Keratinocyte (primary cell): ENCODE measurements at regions not wholly inside any gene's neighbourhood (a gene's known extent, or its start where the extent isn't known, plus 50 kb on each side); places are given as distances from the start of the nearest gene placed in this dataset.

ENCODE experiments used
- DNase-seq: peaks from one replicate; pipeline ENCODE4 v3.0.0-alpha.2; 2011; ENCODE audit warnings: low read depth, missing footprints, low spot score
- FAIRE-seq: peaks from 2 replicates; lab custom pipeline; 2011; peaks lifted over from hg19 to GRCh38; lab: Jason Lieb, UNC
- H2AFZ ChIP-seq: 2 replicates; pipeline ENCODE4 v1.6.0; 2012; ENCODE audit warnings: low read length, control low read depth, inconsistent platforms; ENCODE audit not compliant: control insufficient read depth
- H3K27ac ChIP-seq: 2 replicates; pipeline ENCODE4 v1.5.1; 2011; ENCODE audit warnings: low read length; ENCODE audit not compliant: control insufficient read depth, insufficient read depth
- H3K27me3 ChIP-seq: 3 replicates; pipeline ENCODE4 v1.6.0; 2011; ENCODE audit warnings: low read length; ENCODE audit not compliant: control insufficient read depth, insufficient read depth; ENCODE audit errors: extremely low read depth
- H3K36me3 ChIP-seq, 2 experiments: 2 replicates in 1 of 2; 3 replicates in 1 of 2; pipeline ENCODE4 v1.5.1; 2011; ENCODE audit warnings: low read length in 2 of 2, mild to moderate bottlenecking in 1 of 2; ENCODE audit not compliant: control insufficient read depth in 2 of 2, insufficient read depth in 2 of 2; ENCODE audit errors: extremely low read depth in 1 of 2
- H3K4me1 ChIP-seq: 3 replicates; pipeline ENCODE4 v1.5.1; 2011; ENCODE audit warnings: low read length; ENCODE audit not compliant: control insufficient read depth, insufficient read depth; ENCODE audit errors: extremely low read depth
- H3K4me2 ChIP-seq: 3 replicates; pipeline ENCODE4 v1.6.0; 2011; ENCODE audit warnings: low read depth, low read length; ENCODE audit not compliant: control insufficient read depth, insufficient read depth; ENCODE audit errors: extremely low read depth
- H3K4me3 ChIP-seq, 3 experiments: fragments of 200-600 bp in 1 of 3; sonication (generic) in 1 of 3; 2 replicates in 2 of 3; 3 replicates in 1 of 3; pipeline ENCODE4 v1.5.1; 2011 to 2016; ENCODE audit warnings: low read length in 3 of 3, mild to moderate bottlenecking in 3 of 3, control low read depth in 2 of 3, inconsistent platforms in 1 of 3, low read depth in 1 of 3, mixed read lengths in 1 of 3, mixed run types in 1 of 3, moderate library complexity in 1 of 3; ENCODE audit not compliant: control insufficient read depth in 2 of 3, insufficient read depth in 2 of 3; ENCODE audit errors: extremely low read depth in 1 of 3
- H3K79me2 ChIP-seq: 2 replicates; pipeline ENCODE4 v1.6.0; 2012; ENCODE audit warnings: low read length; ENCODE audit not compliant: control insufficient read depth, insufficient read depth
- H3K9ac ChIP-seq: 3 replicates; pipeline ENCODE4 v1.6.0; 2011; ENCODE audit warnings: low read length; ENCODE audit not compliant: control insufficient read depth, insufficient read depth; ENCODE audit errors: extremely low read depth
- H3K9me1 ChIP-seq: 3 replicates; pipeline ENCODE4 v1.6.0; 2011; ENCODE audit warnings: low read length; ENCODE audit not compliant: control insufficient read depth, insufficient read depth; ENCODE audit errors: extremely low read depth
- H3K9me3 ChIP-seq: 2 replicates; pipeline ENCODE4 v1.5.1; 2012; ENCODE audit warnings: low read depth, low read length; ENCODE audit not compliant: control insufficient read depth
- H4K20me1 ChIP-seq: 3 replicates; pipeline ENCODE4 v1.6.0; 2011; ENCODE audit warnings: low read length; ENCODE audit not compliant: control insufficient read depth, insufficient read depth; ENCODE audit errors: extremely low read depth
- EZH2 ChIP-seq: IDR thresholded peaks from one replicate; pipeline ENCODE4 v1.6.1; 2012; ENCODE audit warnings: inconsistent platforms, mild to moderate bottlenecking, low read length, moderate library complexity
- dilution Hi-C: fragments of 300-500 bp; cut with MboI; formaldehyde crosslinking; loops from one replicate; pipeline ENCODE4 v1.7.0; 2020; ENCODE audit warnings: low sequenced_read_pairs; ENCODE audit not compliant: extremely low pct_ligation_motif_present
- TF ChIP-seq, protein P1 (sequence below), 3 experiments: IDR thresholded peaks in 1 of 3; conservative IDR thresholded peaks in 1 of 3; optimal IDR thresholded peaks in 1 of 3; 2 replicates in 2 of 3; 3 replicates in 1 of 3; pipeline versions ENCODE3 to v1.5.1; 2011; ENCODE audit warnings: low read length in 3 of 3, mild to moderate bottlenecking in 3 of 3, moderate library complexity in 2 of 3, control low read depth in 1 of 3, inconsistent platforms in 1 of 3; ENCODE audit not compliant: insufficient read depth in 2 of 3; ENCODE audit errors: extremely low read depth in 1 of 3

DNA sequence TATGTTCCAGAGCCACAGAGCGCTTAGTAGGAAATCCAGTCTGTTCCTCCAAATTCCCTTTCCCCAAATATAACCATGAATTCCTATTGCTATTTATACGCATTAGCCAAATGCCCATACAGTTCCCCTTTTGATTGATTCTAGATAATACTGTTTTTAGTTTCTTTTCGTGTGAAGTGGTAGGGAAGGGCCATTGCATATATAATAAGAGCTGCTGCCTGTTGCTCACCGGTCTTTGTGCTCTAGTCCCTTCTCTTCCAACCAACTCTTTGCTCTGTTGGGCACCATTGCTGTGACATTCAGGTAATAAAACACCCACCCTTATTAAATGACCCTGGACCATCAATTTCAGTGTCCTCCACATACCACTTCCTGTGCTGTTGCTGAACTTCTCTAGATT is 379.9 kb upstream of the KCNMB2 start:
- Histone ChIP-seq H3K9me3 (no peaks in the 10 kb centered on the region), H4K20me1 (no peaks in the 10 kb centered on the region), H3K4me2 (no peak overlapping the region), H3K27ac (no peak overlapping the region), H3K36me3 (no peaks in the 10 kb centered on the region), H3K27me3 (no peaks in the 10 kb centered on the region), H3K4me3 (no peak overlapping the region), H3K9ac (no peak overlapping the region), H3K9me1 (no peaks in the 10 kb centered on the region), H2AFZ (peak overlapping the region; percentile 8), H3K4me1 (no peaks in the 10 kb centered on the region), H3K79me2 (no peaks in the 10 kb centered on the region)
- TF ChIP-seq, protein P1, sequence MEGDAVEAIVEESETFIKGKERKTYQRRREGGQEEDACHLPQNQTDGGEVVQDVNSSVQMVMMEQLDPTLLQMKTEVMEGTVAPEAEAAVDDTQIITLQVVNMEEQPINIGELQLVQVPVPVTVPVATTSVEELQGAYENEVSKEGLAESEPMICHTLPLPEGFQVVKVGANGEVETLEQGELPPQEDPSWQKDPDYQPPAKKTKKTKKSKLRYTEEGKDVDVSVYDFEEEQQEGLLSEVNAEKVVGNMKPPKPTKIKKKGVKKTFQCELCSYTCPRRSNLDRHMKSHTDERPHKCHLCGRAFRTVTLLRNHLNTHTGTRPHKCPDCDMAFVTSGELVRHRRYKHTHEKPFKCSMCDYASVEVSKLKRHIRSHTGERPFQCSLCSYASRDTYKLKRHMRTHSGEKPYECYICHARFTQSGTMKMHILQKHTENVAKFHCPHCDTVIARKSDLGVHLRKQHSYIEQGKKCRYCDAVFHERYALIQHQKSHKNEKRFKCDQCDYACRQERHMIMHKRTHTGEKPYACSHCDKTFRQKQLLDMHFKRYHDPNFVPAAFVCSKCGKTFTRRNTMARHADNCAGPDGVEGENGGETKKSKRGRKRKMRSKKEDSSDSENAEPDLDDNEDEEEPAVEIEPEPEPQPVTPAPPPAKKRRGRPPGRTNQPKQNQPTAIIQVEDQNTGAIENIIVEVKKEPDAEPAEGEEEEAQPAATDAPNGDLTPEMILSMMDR (optimal IDR thresholded peaks at IDR 0.05 in 1 of 3, IDR thresholded peaks at IDR 0.05 in 1 of 3, conservative IDR thresholded peaks at IDR 0.05 in 1 of 3; ENCODE audit: extremely low read depth in 1 of 3, insufficient read depth in 2 of 3, low read length in 3 of 3) = no peak
- no peak for TF ChIP-seq EZH2
- FAIRE-seq (no peak), DNase-seq (no peak)
- dilution Hi-C loops = no loop called here

DNA sequence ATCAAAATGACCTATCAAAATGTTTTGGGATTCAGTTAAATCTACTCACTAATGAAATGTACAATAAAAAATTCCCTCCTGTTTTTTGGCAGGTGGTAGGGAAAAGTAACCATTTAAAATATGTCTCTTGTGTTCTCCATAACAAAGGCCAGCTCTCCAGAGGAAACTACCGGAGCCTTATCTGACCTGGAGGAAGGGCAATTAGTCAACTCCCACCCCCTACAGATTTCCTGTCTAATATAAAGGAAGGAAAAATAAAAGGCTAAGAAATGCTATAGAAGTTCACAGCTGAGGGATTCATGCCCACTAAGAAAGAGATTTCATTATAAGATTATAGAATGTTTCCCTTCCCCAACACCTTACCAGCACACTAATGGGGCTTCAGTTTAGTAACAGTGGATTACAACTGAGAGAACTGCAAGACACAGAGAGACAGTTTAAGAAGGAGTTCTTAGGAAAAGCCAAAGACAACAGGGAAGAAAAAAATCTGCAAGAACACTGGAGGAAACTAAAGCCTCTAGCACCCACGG is 376.5 kb upstream of the KCNMB2 start:
- H4K20me1 ChIP-seq = no peaks in the 10 kb centered on the region
- H3K36me3 ChIP-seq = no peaks in the 10 kb centered on the region
- no peak overlapping the region for H2AFZ ChIP-seq
- no peaks in the 10 kb centered on the region for H3K27me3 ChIP-seq
- no peak for TF ChIP-seq EZH2
- TF ChIP-seq, protein P1 (optimal IDR thresholded peaks at IDR 0.05 in 1 of 3, IDR thresholded peaks at IDR 0.05 in 1 of 3, conservative IDR thresholded peaks at IDR 0.05 in 1 of 3; ENCODE audit: extremely low read depth in 1 of 3, insufficient read depth in 2 of 3, low read length in 3 of 3) = no peak
- DNase-seq (no peak), FAIRE-seq (no peak)
- dilution Hi-C loops = no loop called here
- no peaks in the 10 kb centered on the region for H3K9me1 ChIP-seq
- no peak overlapping the region for H3K4me2 ChIP-seq
- no peak overlapping the region for H3K9ac ChIP-seq
- no peak overlapping the region for H3K4me3 ChIP-seq
- no peak overlapping the region for H3K27ac ChIP-seq
- no peaks in the 10 kb centered on the region for H3K79me2 ChIP-seq
- no peaks in the 10 kb centered on the region for H3K9me3 ChIP-seq
- H3K4me1 ChIP-seq = no peaks in the 10 kb centered on the region
